Astrocyte of the spinal cord (primary cell): ENCODE measurements at regions not wholly inside any gene's neighbourhood (a gene's known extent, or its start where the extent isn't known, plus 50 kb on each side); places are given as distances from the start of the nearest gene placed in this dataset.
A peak's percentile ranks its signal among the peaks of the same experiment; 100 is the strongest.

Source experiments
- DNase-seq: peaks from one replicate; pipeline ENCODE4 v3.0.0; 2011; ENCODE audit warnings: low read depth, low spot score
- H3K4me3 ChIP-seq: 2 replicates; pipeline ENCODE4 v1.5.1; 2011; ENCODE audit warnings: low read depth, mild to moderate bottlenecking, low read length, moderate library complexity
- CTCF ChIP-seq: IDR thresholded peaks from 2 replicates; pipeline ENCODE4 v1.5.1; 2012; ENCODE audit warnings: low read depth, mild to moderate bottlenecking, low read length, inconsistent platforms
- in situ Hi-C: cut with HindIII; loops from 2 replicates; pipeline ENCODE4 v1.10.0; 2017; ENCODE audit warnings: low sequenced_read_pairs

GRCh38 chr5:102554082-102554481 is 55.3 kb upstream of the SLCO6A1 start:
- no peak overlapping the region for H3K4me3 ChIP-seq
- no peak for TF ChIP-seq CTCF
- in situ Hi-C loops = no loop called here
- peak; percentile 41 for DNase-seq

DNA sequence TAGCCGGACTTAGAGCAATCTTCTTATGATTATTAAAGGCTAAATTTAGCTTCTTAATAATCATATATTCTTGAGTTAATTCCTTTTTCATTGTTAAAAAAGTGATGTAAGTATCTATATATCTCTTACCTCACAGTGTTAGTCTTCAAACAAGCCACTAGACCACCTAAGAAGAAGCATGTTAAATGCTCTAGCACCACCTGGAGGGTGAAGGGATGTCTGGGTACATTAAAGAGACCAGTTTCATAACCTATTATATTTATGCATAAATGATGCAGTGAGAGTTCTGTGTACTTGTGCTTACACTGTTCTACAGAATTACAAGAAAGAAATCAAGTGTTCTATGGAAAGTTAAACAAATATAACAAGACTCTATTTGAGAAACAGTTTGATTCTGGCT is 55.9 kb upstream of the SLCO6A1 start:
- peak; percentile 19 for DNase-seq
- in situ Hi-C loops = no loop called here

DNA sequence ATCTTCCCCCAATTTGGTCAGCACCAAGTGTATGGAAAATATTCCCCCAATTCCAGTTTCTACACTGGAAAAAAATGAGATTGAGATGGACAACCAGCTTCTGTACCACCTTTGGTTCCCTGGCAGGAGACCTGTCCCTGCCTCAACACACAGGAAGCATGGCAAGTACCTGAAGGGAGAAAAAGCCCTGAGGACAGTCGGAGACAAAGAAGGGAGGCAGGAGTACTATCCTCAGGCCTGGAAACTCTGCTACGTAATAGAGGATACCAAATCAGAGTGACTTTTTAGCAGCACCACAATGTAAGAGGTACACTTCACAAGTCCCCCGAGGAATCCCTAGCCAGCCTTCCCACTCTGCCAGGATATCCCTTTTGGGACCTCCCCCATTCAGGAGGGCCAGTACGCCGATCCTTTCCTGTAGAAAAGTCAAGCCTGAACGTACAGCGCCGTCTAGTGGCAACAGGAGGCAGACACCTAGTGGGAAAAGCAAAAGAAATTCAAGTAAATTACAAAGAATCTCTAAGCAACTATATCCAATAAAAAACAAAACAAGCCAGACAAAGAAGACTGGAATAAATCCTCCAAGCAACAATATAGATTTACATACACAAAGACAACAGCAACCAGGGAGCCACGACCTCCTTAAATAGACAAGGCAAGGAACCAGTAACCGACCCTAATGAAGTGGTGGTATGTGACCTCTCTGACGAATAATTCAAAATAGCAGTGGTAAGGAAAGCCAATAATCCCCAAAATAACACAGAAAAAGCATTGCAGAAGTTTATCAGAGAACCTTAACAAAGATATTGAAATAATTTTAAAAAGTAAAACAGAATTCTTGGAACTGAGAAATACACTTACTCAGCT is 63.3 kb upstream of the SLCO6A1 start:
- TF ChIP-seq CTCF = peak; percentile 87

More for the DNA sequence above, 55.9 kb upstream of the SLCO6A1 start:
- TF ChIP-seq CTCF = peak; percentile 18
- H3K4me3 ChIP-seq = no peak overlapping the region

GRCh38 chr5:102570747-102571146 is 71.9 kb upstream of the SLCO6A1 start:
- H3K4me3 ChIP-seq = no peak overlapping the region
- in situ Hi-C loops = no loop called here
- TF ChIP-seq CTCF = no peak
- DNase-seq = no peak

More for the DNA sequence above, 63.3 kb upstream of the SLCO6A1 start:
- in situ Hi-C loops = no loop called here
- H3K4me3 ChIP-seq = no peak overlapping the region
- DNase-seq = peak; percentile 19

GRCh38 chr5:102578362-102578761 is 79.6 kb upstream of the SLCO6A1 start:
- no peak for DNase-seq
- TF ChIP-seq CTCF = no peak
- in situ Hi-C loops = no loop called here
- no peak overlapping the region for H3K4me3 ChIP-seq

GRCh38 chr5:102579379-102579778 is 80.6 kb upstream of the SLCO6A1 start:
- no peak overlapping the region for H3K4me3 ChIP-seq
- in situ Hi-C loops = no loop called here
- no peak for DNase-seq
- TF ChIP-seq CTCF = no peak
